Sigmoid colon (tissue), 6 donors: ENCODE measurements at regions not wholly inside any gene's neighbourhood (a gene's known extent, or its start where the extent isn't known, plus 50 kb on each side); places are given as distances from the start of the nearest gene placed in this dataset.

ENCODE experiments used
- DNase-seq: peaks from one replicate; pipeline ENCODE4 v3.0.0-alpha.2; 2019
- H3K27ac ChIP-seq, 4 donors: fragments of 200-600 bp; sonication (generic); one replicate each; pipeline ENCODE4 v1.5.1; 2016 to 2019; ENCODE audit warnings: mild to moderate bottlenecking in 1 of 4
- H3K27me3 ChIP-seq, 3 donors: fragments of 200-600 bp; sonication (generic); one replicate each; pipeline ENCODE4 v1.5.1; 2019; ENCODE audit warnings: mild to moderate bottlenecking in 1 of 3
- H3K36me3 ChIP-seq, 4 donors: fragments of 200-600 bp; sonication (generic); one replicate each; pipeline ENCODE4 v1.5.1; 2016 to 2019
- H3K4me1 ChIP-seq, 4 donors: fragments of 200-600 bp; sonication (generic); one replicate each; pipeline ENCODE4 v1.5.1; 2017 to 2019
- H3K4me3 ChIP-seq, 4 donors: fragments of 200-600 bp; sonication (generic); one replicate each; pipeline ENCODE4 v1.5.1; 2017 to 2019; ENCODE audit warnings: mild to moderate bottlenecking in 2 of 4, moderate library complexity in 1 of 4
- H3K9me3 ChIP-seq, 4 donors: fragments of 200-600 bp in 3 of 4; sonication (generic) in 3 of 4; one replicate each; pipeline versions ENCODE4 v1.5.1 to v1.6.1; 2013 to 2019
- EP300 ChIP-seq, 4 donors: sonication (generic); formaldehyde crosslinking; IDR thresholded peaks; one replicate each; pipeline ENCODE4 v1.6.1; 2017; ENCODE audit warnings: antibody characterized with exemption in 4 of 4
- POLR2A ChIP-seq, 2 donors: fragments of 450-650 bp; IDR thresholded peaks; one replicate each; pipeline ENCODE4 v1.6.1; 2016; ENCODE audit warnings: antibody characterized with exemption in 2 of 2, mild to moderate bottlenecking in 2 of 2, moderate library complexity in 2 of 2
- POLR2AphosphoS5 ChIP-seq, 4 donors: sonication (generic); formaldehyde crosslinking; IDR thresholded peaks; one replicate each; pipeline ENCODE4 v1.6.1; 2017; ENCODE audit warnings: antibody characterized with exemption in 4 of 4
- WGBS, 2 donors: extraction: QIAGEN DNeasy Blood & Tissue Kit; methylation state at CpG; one replicate each; pipeline ENCODE4 v1.1.7; 2013; 5-methylcytosine and 5-hydroxymethylcytosine counted together
- intact Hi-C: fragments of 100-400 bp; cut with DNase I; formaldehyde crosslinking; loops from one replicate; pipeline ENCODE4 v1.15.1; 2023
- TF ChIP-seq, protein P1 (sequence below), 4 experiments: fragments of 450-650 bp in 3 of 4; fragments of 200-600 bp in 1 of 4; IDR thresholded peaks; one replicate each; pipeline ENCODE4 v1.5.1; 2016 to 2019; ENCODE audit warnings: antibody characterized with exemption in 4 of 4, mild to moderate bottlenecking in 3 of 4, moderate library complexity in 2 of 4
- donor health status: healthy with polysubstance abuse.
- donor health status: healthy.

DNA sequence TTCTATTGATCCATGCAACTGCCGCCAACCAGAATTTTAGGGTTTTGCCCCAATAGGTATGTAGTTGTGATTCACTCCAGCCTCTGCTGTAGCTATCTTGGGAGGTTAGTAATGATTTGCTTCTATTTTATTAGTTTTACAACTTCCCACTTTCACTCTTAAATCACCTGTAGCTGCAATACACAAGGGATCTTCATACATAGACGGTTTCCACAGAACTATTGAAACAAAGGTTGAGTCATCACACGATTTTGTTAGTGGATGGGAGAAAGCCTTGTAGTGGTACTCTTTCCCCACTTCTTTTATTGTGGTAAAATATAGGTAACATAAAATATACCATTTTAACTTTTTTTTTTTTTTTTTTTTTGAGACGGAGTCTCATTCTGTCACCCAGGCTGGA is 104.2 kb upstream of the SPRED2 start:
- WGBS, 2 donors, result 65 to 66% methylated on average over 4 of the region's 4 CpGs
- Histone ChIP-seq H3K27me3 (no peaks in the 10 kb centered on the region), H3K4me1 (no peaks in the 10 kb centered on the region), H3K27ac (no peak overlapping the region), H3K4me3 (no peak overlapping the region), H3K36me3 (no peaks in the 10 kb centered on the region), H3K9me3 (no peaks in the 10 kb centered on the region)
- TF ChIP-seq EP300 (IDR thresholded peaks at IDR 0.05) (no peak), POLR2AphosphoS5 (IDR thresholded peaks at IDR 0.05) (no peak), POLR2A (IDR thresholded peaks at IDR 0.05) (no peak)
- TF ChIP-seq, protein P1, sequence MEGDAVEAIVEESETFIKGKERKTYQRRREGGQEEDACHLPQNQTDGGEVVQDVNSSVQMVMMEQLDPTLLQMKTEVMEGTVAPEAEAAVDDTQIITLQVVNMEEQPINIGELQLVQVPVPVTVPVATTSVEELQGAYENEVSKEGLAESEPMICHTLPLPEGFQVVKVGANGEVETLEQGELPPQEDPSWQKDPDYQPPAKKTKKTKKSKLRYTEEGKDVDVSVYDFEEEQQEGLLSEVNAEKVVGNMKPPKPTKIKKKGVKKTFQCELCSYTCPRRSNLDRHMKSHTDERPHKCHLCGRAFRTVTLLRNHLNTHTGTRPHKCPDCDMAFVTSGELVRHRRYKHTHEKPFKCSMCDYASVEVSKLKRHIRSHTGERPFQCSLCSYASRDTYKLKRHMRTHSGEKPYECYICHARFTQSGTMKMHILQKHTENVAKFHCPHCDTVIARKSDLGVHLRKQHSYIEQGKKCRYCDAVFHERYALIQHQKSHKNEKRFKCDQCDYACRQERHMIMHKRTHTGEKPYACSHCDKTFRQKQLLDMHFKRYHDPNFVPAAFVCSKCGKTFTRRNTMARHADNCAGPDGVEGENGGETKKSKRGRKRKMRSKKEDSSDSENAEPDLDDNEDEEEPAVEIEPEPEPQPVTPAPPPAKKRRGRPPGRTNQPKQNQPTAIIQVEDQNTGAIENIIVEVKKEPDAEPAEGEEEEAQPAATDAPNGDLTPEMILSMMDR (IDR thresholded peaks at IDR 0.05), result no peak
- DNase-seq, result no peak
- intact Hi-C loops, result no loop called here

- no peaks in the 10 kb centered on the region for H3K9me3 ChIP-seq
- no peaks in the 10 kb centered on the region for H3K36me3 ChIP-seq
- TF ChIP-seq EP300 (IDR thresholded peaks at IDR 0.05) (no peak), POLR2AphosphoS5 (IDR thresholded peaks at IDR 0.05) (no peak), POLR2A (IDR thresholded peaks at IDR 0.05) (no peak)
- TF ChIP-seq, protein P1 (IDR thresholded peaks at IDR 0.05), result no peak
- no peak overlapping the region for H3K27ac ChIP-seq
- WGBS, 2 donors, result 93 to 94% methylated on average over 4 of the region's 4 CpGs
- no peaks in the 10 kb centered on the region for H3K27me3 ChIP-seq
- H3K4me3 ChIP-seq, result no peak overlapping the region
- intact Hi-C loops, result no loop called here
- no peak for DNase-seq
- no peaks in the 10 kb centered on the region for H3K4me1 ChIP-seq
Observed at GRCh38 chr2:65532937-65533336, 100.5 kb upstream of the SPRED2 start.

DNA sequence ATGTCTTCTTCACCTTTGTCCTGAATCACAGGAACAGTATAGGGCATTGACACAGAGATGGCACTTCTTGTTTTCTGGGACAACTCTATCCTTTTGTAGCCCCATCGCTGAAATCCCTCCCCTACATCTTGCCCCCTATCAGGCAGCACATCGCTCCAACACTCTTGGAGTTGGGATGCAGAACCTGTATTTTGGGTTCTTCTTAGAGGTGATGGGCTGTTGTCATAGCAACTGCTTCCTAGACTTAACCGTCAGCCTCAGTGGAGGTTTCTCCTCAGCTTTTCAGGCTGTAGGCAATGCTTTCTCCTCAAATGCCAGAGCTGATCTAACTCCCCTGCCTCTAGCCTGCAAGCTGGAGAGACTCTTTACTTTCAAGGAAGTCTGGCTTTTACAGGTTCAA is 99.9 kb upstream of the SPRED2 start:
- no peak overlapping the region for H3K4me3 ChIP-seq
- H3K27ac ChIP-seq, result no peak overlapping the region
- intact Hi-C loops, result no loop called here
- H3K4me1 ChIP-seq, result no peaks in the 10 kb centered on the region
- TF ChIP-seq EP300 (IDR thresholded peaks at IDR 0.05) (no peak), POLR2A (IDR thresholded peaks at IDR 0.05) (no peak), POLR2AphosphoS5 (IDR thresholded peaks at IDR 0.05) (no peak)
- TF ChIP-seq, protein P1 (IDR thresholded peaks at IDR 0.05), result no peak
- H3K9me3 ChIP-seq, result no peaks in the 10 kb centered on the region
- H3K36me3 ChIP-seq, result no peaks in the 10 kb centered on the region
- 95 to 96% methylated on average over 3 of the region's 3 CpGs for WGBS, 2 donors
- DNase-seq, result no peak
- H3K27me3 ChIP-seq, result no peaks in the 10 kb centered on the region

GRCh38 chr2:65530547-65531320 is 98.3 kb upstream of the SPRED2 start:
- WGBS, 2 donors, result 94 to 96% methylated on average over 5 of the region's 5 CpGs
- no peaks in the 10 kb centered on the region for H3K27me3 ChIP-seq

More at GRCh38 chr2:65530547-65531320, 98.3 kb upstream of the SPRED2 start:
- Histone ChIP-seq H3K4me1 (no peaks in the 10 kb centered on the region), H3K27ac (no peak overlapping the region), H3K9me3 (no peaks in the 10 kb centered on the region), H3K4me3 (no peak overlapping the region), H3K36me3 (no peaks in the 10 kb centered on the region)
- intact Hi-C loops, result no loop called here
- no peak for TF ChIP-seq EP300 (IDR thresholded peaks at IDR 0.05)
- TF ChIP-seq, protein P1 (IDR thresholded peaks at IDR 0.05), result no peak
- no peak for TF ChIP-seq POLR2A (IDR thresholded peaks at IDR 0.05)
- TF ChIP-seq POLR2AphosphoS5 (IDR thresholded peaks at IDR 0.05), result no peak
- DNase-seq, result no peak
